Panc1 (cell line): ENCODE measurements at regions not wholly inside any gene's neighbourhood (a gene's known extent, or its start where the extent isn't known, plus 50 kb on each side); places are given as distances from the start of the nearest gene placed in this dataset.
"Not testable (repeated sequence)": the region's sequence is repeated elsewhere in the genome, so short reads cannot be mapped to it uniquely, and the experiment has no call there.

Experiments used
- ATAC-seq: fragments of 200-7000 bp; cut with Tn5 transposase; 2 replicates; pipeline ENCODE4 v1.9.1; 2020; ENCODE audit warnings: mild to moderate bottlenecking, moderate library complexity
- BruUV-seq: library from RNA; stranded (reverse); fragments of 400-500 nt; replicated peaks from 2 replicates; lab custom pipeline; 2021; lab: Mats Ljungman, UMichigan
- CTCF ChIA-PET: fragments of 300-600 bp; sonication (Branson Sonifier 250); formaldehyde crosslinking; loops from one replicate; lab custom pipeline; 2022; ENCODE audit warnings: antibody characterized with exemption; lab: Charles Lee
- POLR2A ChIA-PET: fragments of 300-600 bp; sonication (Branson Sonifier 250); formaldehyde crosslinking; loops from one replicate; lab custom pipeline; 2022; ENCODE audit warnings: antibody characterized with exemption; lab: Charles Lee
- DNase-seq: peaks from one replicate; pipeline ENCODE4 v3.0.0-alpha.2; 2010; ENCODE audit warnings: low read depth, low spot score
- H3K27ac ChIP-seq: 2 replicates; pipeline ENCODE4 v1.5.1; 2011; ENCODE audit warnings: mild to moderate bottlenecking, low read length, inconsistent platforms
- H3K27me3 ChIP-seq: fragments of 200-500 bp; sonication (Bioruptor generic); 2 replicates; pipeline ENCODE4 v1.6.0; 2014; ENCODE audit warnings: low read length, inconsistent platforms; ENCODE audit not compliant: control insufficient read depth, insufficient read depth
- H3K36me3 ChIP-seq: fragments of 200-500 bp; sonication (Bioruptor generic); 2 replicates; pipeline ENCODE4 v1.5.1; 2014; ENCODE audit warnings: inconsistent platforms, mild to moderate bottlenecking, low read length, moderate library complexity; ENCODE audit not compliant: control insufficient read depth, insufficient read depth
- H3K4me1 ChIP-seq: 2 replicates; pipeline ENCODE4 v1.5.1; 2011; ENCODE audit warnings: inconsistent platforms, mild to moderate bottlenecking, low read length, moderate library complexity; ENCODE audit not compliant: control insufficient read depth, insufficient read depth
- H3K4me3 ChIP-seq, 2 experiments: 2 replicates each; pipeline ENCODE4 v1.5.1; 2011 to 2012; ENCODE audit warnings: low read depth in 2 of 2, low read length in 2 of 2, mild to moderate bottlenecking in 2 of 2, inconsistent platforms in 1 of 2, moderate library complexity in 1 of 2
- H3K9me3 ChIP-seq: fragments of 200-500 bp; sonication (Bioruptor generic); 2 replicates; pipeline ENCODE4 v1.5.1; 2014; ENCODE audit warnings: low read depth, mild to moderate bottlenecking, inconsistent platforms, low read length, moderate library complexity; ENCODE audit not compliant: control insufficient read depth, insufficient read depth
- CTCF ChIP-seq: fragments of 450-650 bp; IDR thresholded peaks from 2 replicates; pipeline ENCODE4 v1.5.1; 2017; ENCODE audit warnings: mild to moderate bottlenecking
- POLR2AphosphoS5 ChIP-seq: IDR thresholded peaks from 2 replicates; pipeline ENCODE4 v1.6.1; 2012; ENCODE audit warnings: mild to moderate bottlenecking, low read depth, low read length, moderate library complexity
- SIN3A ChIP-seq: IDR thresholded peaks from 2 replicates; pipeline ENCODE4 v1.6.1; 2012; ENCODE audit warnings: low read depth, mild to moderate bottlenecking, low read length, moderate library complexity, borderline replicate concordance; ENCODE audit not compliant: insufficient read depth
- TCF7L2 ChIP-seq: IDR thresholded peaks from 2 replicates; pipeline ENCODE4 v1.6.1; 2011; ENCODE audit warnings: mild to moderate bottlenecking, low read depth, low read length, inconsistent platforms
- in situ Hi-C: cut with HindIII; loops from 2 replicates; pipeline ENCODE4 v1.10.0; 2016; ENCODE audit warnings: low sequenced_read_pairs, low pct_unique_long_range_greater_than_20kb
- intact Hi-C: fragments of 100-400 bp; cut with micrococcal nuclease; formaldehyde crosslinking; loops from one replicate; pipeline ENCODE4 v1.10.0; 2022; ENCODE audit not compliant: unreplicated experiment
- TF ChIP-seq, protein P1 (sequence below), 2 experiments: IDR thresholded peaks; 2 replicates each; pipeline ENCODE4 v1.6.1; 2011 to 2012; ENCODE audit warnings: low read depth in 2 of 2, control low read depth in 1 of 2, low read length in 1 of 2, mild to moderate bottlenecking in 1 of 2, moderate library complexity in 1 of 2; ENCODE audit not compliant: insufficient read depth in 1 of 2

DNA sequence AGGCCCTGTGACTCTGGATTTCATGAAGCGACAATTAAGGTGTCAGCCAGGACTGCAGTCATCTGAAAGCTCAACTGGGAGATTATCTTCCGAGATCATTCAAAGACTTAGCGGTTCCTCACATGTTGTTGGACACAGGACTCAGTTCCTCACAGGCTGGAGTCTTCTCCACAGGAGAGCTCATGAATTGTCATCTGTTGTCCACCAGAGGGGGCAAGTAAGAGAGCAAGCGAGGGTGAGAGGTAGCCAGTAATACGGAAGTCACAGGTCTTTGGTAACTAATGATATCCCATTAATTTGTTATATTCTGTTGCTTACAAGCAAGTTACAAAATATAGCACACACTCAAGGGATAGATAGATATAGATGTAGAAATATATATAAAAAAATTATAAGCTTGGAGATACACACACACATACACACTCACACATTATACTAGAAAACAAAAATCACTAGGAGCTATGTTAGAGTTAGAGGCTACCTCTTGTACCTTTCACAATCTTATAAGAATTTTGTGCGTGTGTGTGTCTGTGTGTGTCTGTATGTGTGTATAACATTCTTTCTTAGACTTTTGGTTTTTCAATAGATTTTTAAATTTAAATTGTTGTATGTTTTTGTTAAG lies 1695.3 kb downstream of the BRINP3 start:
- peak; percentile 93 for ATAC-seq
- no peak overlapping the region for H3K4me3 ChIP-seq
- no peak overlapping the region for H3K27ac ChIP-seq
- H3K27me3 ChIP-seq, result no peaks in the 10 kb centered on the region
- intact Hi-C loops (no loop called here), in situ Hi-C loops (no loop called here)
- ChIA-PET POLR2A (no interaction called here), CTCF (interaction anchor here (0.6 to 0.7 kb wide), 3 partner anchors 11 to 328 kb away, joined by 3 to 4 read pairs (median 3); no protein-coding TSS in a partner anchor)
- no peaks in the 10 kb centered on the region for H3K4me1 ChIP-seq
- no TSS peak for BruUV-seq
- H3K36me3 ChIP-seq, result no peaks in the 10 kb centered on the region
- peak; percentile 12 for DNase-seq
- H3K9me3 ChIP-seq, result no peaks in the 10 kb centered on the region
- TF ChIP-seq TCF7L2 (no peak), CTCF (peak; percentile 77), POLR2AphosphoS5 (no peak), SIN3A (no peak)
- TF ChIP-seq, protein P1, sequence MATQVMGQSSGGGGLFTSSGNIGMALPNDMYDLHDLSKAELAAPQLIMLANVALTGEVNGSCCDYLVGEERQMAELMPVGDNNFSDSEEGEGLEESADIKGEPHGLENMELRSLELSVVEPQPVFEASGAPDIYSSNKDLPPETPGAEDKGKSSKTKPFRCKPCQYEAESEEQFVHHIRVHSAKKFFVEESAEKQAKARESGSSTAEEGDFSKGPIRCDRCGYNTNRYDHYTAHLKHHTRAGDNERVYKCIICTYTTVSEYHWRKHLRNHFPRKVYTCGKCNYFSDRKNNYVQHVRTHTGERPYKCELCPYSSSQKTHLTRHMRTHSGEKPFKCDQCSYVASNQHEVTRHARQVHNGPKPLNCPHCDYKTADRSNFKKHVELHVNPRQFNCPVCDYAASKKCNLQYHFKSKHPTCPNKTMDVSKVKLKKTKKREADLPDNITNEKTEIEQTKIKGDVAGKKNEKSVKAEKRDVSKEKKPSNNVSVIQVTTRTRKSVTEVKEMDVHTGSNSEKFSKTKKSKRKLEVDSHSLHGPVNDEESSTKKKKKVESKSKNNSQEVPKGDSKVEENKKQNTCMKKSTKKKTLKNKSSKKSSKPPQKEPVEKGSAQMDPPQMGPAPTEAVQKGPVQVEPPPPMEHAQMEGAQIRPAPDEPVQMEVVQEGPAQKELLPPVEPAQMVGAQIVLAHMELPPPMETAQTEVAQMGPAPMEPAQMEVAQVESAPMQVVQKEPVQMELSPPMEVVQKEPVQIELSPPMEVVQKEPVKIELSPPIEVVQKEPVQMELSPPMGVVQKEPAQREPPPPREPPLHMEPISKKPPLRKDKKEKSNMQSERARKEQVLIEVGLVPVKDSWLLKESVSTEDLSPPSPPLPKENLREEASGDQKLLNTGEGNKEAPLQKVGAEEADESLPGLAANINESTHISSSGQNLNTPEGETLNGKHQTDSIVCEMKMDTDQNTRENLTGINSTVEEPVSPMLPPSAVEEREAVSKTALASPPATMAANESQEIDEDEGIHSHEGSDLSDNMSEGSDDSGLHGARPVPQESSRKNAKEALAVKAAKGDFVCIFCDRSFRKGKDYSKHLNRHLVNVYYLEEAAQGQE (IDR thresholded peaks at IDR 0.05; ENCODE audit: insufficient read depth in 1 of 2, low read depth in 2 of 2, low read length in 1 of 2), result no peak

DNA sequence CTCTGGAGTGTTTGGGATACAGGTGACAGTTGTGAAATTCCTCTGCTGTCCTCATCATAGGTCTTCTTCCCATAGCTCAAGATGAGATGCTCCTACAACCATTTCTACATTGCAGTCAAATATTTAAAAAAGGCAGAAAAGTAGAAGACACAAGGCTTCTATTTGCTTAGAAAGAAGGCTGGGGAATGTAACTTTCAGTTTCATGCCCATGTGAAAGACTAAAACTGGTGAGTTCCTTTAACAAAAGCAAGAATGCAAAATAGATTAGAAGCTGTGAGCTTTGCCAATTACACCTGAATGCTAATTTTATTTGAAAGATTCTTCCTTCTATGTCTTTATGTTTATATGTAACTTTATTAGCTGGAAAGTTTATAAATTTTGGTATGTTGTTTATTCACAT lies 1682.7 kb downstream of the BRINP3 start:
- CTCF ChIA-PET, result no interaction called here
- TF ChIP-seq, protein P1 (IDR thresholded peaks at IDR 0.05; ENCODE audit: insufficient read depth in 1 of 2, low read depth in 2 of 2, low read length in 1 of 2), result no peak
- no peak for TF ChIP-seq SIN3A
- no peak for TF ChIP-seq TCF7L2
- no peak for TF ChIP-seq POLR2AphosphoS5
- no peak for TF ChIP-seq CTCF
- in situ Hi-C loops, result no loop called here
- Histone ChIP-seq H3K27me3 (no peaks in the 10 kb centered on the region), H3K9me3 (no peaks in the 10 kb centered on the region), H3K4me3 (no peak overlapping the region), H3K36me3 (no peaks in the 10 kb centered on the region), H3K27ac (no peak overlapping the region), H3K4me1 (no peaks in the 10 kb centered on the region)
- POLR2A ChIA-PET, result no interaction called here
- intact Hi-C loops, result no loop called here
- DNase-seq (no peak), ATAC-seq (no peak)
- BruUV-seq, result no TSS peak

GRCh38 chr1:188812153-188812552 lies 1665.5 kb downstream of the BRINP3 start:
- H3K27ac ChIP-seq, H3K36me3 ChIP-seq, BruUV-seq, H3K9me3 ChIP-seq, DNase-seq, POLR2A ChIA-PET, H3K27me3 ChIP-seq, CTCF ChIA-PET, ATAC-seq, H3K4me3 ChIP-seq, in situ Hi-C loops, intact Hi-C loops, H3K4me1 ChIP-seq: not testable (repeated sequence)
